HG02623 (cell line): ENCODE measurements at regions not wholly inside any gene's neighbourhood (a gene's known extent, or its start where the extent isn't known, plus 50 kb on each side); places are given as distances from the start of the nearest gene placed in this dataset.

ENCODE experiments used
- ATAC-seq: cut with Tn5 transposase; IDR thresholded peaks from one replicate; pipeline ENCODE4 v1.9.1; 2021; ENCODE audit warnings: moderate library complexity; ENCODE audit not compliant: unreplicated experiment

DNA sequence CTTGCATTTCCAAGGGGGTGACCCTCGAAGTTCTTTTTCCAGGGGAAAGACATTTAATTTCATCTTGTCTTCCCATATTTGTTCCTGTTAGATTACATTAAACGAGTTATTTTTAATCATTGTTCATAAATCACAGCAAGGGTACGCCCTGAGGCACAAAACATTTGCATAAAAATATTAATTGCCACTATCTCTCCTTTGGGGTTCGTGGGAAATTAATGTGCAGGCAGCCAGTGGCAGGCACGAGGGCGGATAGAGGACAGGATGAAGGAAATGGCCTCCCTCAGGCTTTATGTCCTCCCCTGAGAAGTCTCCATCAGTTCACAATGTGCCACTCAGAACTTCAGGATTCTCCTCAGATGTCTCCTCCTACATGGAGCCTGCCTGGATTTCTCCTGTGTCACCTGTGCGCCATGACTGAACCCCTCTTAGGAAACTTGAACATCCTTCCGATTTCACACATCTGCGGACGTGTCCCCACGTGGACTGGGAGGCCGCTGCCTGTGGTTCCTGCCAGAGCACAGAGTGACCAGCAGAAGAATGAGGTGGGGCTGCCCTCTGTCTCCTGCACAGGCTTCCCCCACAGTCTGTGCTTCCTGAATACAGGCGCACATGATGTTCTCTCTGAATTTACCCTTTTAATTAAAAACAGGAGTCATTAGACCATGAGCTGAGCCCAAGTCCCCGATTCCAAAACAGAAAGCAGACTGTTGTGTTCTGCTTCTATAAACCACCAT is 1085.9 kb downstream of the TBC1D22A start:
- ATAC-seq = no peak

DNA sequence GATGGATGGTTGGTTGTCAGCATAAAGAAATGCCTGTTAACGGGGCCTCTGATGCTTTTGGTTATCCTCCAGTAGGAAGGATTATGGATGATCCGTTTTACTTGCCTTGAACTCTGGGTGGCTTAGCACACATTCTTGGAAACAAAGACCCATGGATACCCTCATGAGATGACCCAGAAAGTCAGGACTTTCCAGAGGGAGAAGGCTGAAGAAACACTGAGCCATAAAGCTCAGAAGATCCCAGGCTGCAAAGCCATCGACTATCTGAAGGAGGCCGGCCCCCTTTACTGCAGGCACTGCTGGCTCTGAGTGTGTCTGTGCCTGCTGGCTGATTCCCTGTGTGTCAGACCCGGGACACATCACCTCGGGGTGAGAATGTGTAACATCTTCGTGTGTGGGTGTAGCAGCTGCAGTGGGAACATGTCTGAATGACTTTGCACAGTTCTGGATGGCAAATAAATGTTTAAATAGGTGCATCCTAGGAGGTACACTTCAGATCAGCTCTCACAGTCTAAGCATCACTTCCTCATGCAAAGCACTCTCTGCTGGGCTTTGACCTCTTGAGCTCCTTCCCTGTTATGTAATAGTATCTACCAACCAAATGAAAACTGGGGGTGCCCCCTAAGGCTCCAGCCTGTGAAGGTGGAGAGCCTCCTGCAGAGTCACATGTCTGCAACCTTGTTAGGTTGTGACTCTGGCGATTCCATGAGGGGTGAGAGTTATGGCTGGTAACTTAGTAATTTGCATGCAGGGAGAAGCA is 1084.9 kb downstream of the TBC1D22A start:
- no peak for ATAC-seq

DNA sequence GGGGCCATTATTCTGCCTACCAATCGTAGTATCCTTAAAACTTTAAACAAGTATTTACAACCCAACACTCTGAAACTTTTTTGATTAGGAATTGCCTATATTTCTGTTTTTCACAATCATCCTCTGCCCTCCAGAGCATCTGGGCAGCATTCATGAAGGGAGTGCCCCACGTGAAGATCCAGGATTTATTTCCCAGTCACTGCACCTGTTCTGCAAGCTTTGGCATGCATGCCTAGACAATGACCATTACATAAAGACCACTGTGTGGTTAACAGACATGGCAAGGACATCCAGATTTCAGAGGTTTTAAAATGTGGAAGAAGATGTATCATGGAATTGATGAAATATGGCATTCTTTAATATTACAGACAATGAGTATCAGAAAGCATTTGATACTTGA is 1083.8 kb downstream of the TBC1D22A start:
- ATAC-seq = no peak

DNA sequence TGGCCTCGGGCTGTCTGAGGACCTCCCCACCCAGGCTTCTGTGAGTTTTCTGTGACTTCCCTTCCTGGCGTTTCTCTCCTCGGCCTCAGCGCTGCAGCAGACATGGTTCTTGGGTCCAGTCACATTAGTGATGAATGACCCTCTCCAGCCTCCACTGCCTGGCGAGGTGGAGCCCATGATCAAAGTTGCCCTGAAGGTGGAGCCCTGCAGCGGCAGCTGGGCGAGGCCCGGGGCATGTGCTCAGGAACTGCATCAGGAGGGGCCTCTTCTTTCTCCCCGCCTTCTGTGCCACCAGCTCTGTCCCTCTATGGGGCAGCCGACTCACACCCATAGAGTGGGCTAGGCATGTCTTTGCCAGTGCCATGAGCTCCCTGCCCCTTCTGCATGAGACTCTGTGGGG is 1079.7 kb downstream of the TBC1D22A start:
- ATAC-seq = no peak

DNA sequence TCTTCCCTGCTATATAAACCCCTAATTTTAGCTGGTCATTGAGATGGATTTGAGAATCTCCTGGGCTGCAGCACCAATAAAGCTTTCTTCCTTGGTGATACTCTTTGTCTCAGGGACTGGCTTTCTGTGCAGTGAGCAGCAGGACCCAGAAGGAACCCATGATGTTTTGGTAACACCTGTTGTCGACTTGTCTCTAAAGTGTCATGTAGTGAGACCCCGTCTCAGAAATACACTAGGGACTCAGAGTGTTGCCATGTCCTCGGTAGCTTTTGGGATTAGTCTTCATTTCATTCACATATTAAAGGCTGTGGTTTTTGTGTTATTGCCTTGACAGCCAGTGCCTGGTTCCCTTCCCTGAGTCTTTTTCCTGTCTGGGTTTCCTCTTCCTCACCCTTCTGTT is 1078.7 kb downstream of the TBC1D22A start:
- no peak for ATAC-seq

DNA sequence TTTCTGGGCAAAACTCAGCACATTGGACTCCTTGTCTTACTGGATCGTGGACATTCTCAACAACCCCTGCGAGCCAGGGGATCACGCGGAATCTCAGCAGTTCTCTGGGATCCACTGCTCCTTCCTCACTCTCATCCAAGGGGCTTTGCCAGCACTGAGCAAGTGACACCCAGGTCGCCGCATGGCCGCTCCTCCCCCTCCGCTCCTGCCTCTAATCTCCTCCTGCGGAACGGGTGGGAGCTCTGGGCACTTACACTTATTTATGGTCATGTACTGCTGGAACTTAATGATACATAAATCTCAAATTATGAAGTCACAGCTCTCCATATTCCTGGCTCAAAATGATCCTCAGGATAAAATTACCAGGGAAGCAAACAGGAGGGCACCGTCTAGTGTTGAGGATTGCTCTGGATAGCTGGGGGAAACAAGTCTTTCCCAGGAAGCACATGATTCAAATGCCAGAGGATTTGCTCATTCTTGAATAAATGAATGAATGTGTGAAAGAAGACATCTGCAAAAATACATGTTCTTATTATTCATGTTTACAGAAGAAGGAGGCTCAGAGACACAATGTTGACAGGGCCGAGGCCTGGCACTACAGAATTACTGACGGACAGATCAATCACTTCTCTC is 1077.3 kb downstream of the TBC1D22A start:
- no peak for ATAC-seq

DNA sequence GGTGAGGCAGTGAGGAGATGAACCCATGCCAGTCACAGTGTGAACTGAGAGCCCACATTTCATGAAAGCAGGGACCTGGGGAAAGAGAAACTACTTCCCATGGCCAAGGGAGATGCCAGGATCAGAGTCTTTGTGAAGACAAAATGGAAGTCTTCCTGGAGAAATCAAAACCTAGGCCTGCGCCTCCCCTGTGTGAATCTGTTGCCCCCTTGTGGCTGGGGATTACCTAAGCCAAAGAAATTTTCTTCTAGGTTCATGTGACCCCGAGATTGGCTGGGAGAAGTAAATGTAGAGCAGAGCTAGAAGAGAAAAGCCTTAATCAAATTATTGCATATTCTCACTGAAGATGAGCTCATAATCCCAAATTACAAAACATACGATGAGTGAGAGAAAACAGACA is 1075.3 kb downstream of the TBC1D22A start:
- ATAC-seq = no peak

DNA sequence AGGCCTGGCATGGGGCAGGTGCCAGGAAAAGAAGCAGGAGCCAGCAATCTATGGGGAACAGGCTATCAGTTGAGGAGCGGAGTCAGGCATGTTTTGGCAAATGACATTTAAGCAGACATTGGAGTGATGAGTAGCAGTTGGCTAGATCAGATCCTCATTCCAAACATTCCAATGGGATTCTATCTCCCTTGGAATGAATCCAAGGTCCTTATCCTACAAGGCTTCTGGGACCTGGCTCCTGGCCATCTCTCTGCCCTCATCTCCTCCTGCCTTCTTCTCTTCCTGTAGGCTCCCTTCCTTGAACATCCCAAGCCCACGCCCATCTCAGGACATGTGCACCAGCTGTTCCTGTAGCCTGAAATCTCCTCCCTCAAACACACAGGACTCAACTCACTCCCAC is 1074.5 kb downstream of the TBC1D22A start:
- no peak for ATAC-seq

DNA sequence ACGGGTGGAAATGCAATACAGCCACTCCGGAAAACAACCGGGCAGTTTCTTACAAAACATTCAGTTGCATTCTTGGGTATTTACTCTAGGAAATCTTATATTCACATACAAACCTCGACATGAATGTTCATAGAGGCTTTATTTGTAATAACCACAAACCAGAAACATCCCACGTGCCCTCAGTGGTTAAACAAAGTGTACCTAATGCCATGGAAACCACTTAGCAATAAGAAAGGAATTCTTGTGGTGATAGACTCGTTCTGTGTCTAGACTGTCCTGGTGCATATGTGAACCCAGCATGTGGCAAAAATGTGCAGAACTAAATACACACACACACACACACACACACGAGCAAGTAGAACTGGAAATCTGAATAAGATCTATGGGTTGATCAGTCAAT is 1073.3 kb downstream of the TBC1D22A start:
- ATAC-seq = no peak

DNA sequence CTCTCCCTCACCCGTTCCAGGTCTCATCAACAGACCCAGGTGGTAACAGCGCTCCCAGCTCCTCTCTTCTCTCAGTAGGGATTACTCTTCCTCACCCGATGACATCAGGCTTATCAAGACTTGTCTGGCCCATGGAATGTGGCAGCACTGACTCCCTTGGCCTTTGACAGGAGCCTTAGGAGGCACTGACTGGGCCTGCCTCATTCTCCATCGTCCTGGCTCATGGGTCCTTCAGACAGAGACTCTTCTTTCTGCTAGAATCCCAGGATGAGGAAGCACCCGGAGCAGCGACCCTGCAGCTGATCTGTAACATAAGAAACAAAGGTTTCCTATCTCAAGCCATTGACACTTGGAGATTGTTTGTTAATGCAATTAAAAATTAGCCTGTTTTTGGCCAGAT is 1063.6 kb downstream of the TBC1D22A start:
- ATAC-seq = no peak

DNA sequence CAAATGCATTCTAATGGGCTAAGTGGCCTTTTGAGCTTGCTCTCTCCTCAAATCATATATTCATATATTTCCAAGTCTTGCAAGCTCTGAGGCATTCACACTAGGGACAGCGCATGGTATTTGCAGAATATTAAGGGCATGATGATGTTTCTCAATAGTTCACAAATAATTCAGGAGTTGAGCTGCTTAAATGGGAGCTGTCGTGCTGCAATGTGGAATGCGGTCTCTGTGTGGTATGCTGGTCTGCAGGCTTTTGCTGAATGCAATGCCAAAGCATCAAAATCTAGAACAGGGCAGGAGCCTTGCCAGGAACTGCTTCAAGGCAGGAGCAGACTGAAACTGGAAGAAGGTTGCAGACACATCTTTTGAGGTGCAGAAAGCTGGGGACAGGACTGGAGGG is 1060.0 kb downstream of the TBC1D22A start:
- ATAC-seq = no peak

DNA sequence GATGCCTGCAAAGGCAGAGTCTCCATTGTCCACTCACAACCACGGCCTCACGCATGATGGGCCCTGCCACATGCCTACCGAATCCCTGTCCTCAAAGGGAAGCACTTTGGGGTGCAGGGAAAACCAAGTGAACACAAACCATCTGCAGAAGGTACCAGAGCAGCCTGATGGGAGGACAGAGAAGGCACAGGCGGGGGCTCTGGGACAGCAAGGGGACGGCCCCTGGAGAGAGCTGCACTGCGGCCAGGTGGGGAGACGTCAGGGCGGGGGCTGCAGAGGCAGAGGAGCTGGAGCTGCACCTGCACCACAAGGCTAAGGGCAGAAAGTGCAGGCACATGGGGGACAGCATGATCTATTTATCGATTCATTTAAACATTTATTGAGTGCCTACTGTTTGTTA is 1056.0 kb downstream of the TBC1D22A start:
- ATAC-seq = no peak

DNA sequence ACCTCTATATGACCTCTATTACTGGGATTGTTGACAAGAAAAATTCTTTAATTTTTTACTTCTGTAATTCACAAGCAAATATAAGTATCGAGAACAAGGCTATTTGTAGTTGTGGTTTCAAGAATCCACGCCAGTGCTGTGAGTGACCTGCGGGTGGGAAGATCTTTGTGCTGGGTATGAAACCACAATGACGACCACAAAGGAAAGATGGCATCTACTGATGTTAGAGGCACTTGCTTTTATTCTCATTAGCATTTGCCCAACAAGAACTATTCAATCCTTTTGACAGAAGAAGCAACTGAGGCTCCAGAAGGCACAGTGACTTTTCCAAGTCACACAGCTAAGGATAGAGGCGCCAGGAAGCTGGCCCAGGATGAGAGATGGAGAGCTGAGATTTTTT is 1054.9 kb downstream of the TBC1D22A start:
- no peak for ATAC-seq

DNA sequence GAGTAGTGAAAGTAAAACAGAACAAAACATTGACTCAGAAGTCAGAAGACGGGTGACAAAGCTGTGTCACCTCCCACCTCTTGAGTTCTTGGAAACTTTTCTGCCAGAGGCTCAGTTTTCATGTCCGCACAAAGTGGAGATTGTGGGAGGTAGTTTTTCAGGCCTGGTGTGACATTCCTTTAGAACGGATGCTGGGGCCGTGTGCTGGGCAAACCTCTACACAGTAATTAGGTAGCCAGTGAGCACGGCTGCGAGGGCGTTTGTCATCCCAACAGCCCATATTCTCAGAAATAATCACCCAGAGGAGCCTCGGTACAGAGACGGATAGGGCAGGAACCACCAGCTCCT is 1054.4 kb downstream of the TBC1D22A start:
- ATAC-seq = no peak

DNA sequence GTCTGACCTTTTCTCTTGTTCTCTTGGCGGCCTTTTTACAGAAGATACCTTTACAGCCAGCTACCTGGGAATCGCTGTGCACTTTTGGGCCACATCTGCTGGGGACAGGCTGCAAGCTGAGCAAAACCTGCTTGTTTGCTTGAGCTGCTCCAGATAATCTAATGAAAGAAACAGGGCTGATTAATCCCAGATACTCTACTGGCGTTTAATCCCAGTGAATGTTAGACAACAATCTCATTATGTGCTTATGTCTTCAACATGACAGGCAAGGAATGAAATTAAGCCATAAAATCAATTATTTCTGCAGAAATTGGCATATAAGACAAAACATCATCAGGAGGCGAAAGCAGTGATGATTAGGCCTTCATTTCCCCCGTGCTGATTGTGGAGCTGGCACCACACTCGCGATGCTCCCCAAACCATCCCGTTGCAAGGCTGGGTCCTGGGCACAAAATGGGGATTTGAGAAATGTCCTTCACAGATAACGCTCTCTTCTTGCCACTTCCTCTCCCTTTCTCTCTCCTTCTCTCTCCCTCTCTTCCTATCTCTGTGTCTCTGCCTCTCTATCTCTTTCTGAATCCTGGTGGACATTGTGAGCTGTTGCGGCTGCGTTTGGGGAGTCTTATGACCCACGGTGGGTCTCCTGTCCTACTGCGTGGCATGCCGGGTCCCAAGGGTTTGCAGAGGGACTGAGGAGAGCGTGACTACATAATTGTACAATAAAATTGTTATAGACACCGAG is 1053.8 kb downstream of the TBC1D22A start:
- ATAC-seq = no peak

DNA sequence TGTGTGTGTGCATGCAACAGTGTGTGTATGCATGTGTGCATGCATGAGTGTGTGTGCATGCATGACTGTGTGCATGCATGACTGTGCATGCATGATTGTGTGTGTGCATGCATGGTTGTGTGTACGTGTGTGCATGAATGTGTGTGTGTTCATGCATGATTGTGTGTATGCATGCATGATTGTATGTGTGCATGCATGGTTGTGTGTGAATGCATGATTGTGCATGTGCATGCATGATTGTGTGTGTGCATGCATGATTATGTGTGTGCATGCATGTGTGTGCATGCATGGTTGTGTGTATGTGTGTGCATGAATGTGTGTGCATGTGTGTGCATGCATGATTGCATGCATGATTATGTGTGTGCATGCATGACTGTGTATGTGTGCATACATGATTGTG is 1052.0 kb downstream of the TBC1D22A start:
- ATAC-seq = no peak

DNA sequence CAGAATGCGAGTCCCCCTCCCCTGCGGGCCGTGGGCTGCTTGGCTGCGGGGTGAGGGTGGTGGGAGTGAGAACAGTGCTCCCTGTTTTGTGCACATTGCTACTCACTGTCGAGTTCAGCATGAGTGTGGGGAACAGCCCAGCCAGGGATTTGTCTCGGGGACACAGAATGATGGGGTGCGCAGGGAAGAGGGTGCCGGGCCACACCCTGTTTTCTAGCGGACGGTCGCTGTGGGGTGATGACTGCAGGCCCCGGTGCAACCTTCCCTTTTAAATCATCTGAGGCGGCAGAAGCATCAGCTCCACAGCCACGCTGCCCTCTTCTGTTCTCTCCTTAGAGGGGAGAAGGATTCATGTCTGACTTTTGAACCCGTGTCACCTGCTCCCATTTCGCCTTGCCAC is 1051.2 kb downstream of the TBC1D22A start:
- no peak for ATAC-seq

DNA sequence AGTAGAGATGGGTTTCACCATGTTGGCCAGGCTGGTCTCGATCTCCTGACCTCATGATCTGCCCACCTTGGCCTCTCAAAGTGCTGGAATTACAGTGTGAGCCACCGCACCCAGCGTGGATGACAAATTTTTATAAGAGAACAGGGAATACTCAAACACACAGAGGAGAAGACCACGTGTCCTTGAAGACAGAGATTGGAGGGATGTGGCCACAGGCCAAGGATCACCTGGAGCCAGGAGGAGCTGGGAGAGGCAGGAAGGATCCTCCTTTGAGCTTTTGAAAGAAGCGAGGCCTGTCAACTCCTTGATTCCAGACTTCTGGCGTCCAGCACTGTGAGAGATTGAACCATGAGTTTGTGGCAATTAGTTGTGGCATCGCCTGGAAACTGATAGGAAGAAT is 1049.5 kb downstream of the TBC1D22A start:
- no peak for ATAC-seq

DNA sequence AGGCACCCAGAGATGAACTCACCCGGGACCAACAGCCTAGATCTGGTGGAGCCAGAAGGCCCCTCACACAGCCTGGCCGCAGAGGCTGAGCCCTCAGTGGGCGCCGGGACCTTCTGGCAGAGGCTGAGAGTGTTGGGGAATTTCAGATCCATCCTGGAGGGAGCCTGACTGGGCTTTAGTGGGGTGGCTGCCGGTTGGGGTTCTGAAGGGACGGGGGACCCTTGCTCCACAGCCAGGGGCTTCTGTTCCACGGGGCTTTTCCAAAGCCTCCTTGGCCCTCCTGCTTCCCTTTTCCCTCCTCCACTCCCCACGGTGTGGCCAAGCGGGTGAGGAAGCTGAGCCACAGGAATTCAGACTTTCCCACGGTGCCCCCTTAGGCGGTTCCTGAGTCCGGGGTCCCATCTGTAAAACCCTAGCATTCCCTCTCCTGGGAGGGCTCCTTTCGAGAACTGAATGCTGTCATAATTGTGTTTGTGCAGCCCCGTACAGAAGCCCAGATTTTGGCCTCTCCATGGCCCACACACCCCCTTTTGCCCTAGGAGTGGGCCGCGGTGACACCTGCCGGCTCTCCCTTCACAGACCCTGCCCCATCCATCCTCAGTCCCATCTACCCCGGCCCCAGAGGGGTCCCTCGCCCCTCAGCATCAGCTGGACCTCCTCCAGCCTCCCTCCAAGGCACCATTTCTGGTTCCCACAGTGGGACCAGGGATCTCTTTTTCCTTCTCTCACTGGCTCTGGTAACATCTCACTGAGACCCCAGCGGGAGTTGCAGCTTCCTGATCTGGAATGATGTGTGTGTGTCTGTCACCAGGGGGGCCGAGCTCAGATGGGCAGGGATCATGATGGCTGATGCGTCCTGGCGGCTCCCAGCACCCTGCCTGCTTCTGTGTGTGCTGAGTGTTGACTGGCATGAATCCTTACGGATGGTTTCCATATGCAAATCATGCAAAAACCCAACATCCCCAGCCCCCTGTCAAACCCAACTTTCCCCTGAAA is 1048.4 kb downstream of the TBC1D22A start:
- ATAC-seq = no peak

DNA sequence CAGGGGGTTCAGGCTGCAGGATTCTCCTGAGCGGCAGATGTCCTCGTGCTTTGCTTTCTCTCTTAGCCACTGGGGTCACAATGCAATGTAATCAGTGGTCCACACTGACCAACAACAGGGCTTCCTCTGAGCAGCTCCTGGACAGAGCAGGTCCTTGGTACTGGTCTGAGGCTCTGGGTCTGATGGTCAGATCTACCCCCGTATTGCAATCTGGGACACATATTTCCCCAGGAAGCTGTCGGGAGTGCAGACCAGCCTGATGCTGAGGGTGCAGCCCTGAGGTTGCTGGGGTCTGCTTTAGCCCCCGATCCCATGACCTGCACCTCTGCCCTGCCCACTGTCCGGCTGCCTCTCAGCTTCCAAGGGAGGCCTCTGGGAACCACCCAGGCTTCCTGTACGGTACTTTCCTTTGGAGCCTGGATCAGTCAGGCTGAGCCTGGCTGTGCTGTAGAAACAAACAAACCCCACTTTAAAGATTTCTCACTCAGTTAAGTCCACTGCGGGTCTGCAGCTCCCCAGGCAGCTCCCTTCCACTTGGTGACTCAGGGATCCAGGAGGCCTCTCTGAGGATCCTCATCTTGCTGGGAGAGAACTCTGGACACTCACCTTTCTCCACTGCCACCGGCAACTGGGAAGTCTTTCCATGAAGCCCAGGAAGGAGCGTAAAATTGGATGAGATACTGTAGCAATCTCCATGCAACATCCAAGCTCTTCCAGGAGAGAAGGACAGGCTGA is 1046.6 kb downstream of the TBC1D22A start:
- no peak for ATAC-seq
